Endothelial cell of umbilical vein (primary cell): ENCODE measurements at regions not wholly inside any gene's neighbourhood (a gene's known extent, or its start where the extent isn't known, plus 50 kb on each side); places are given as distances from the start of the nearest gene placed in this dataset.

Experiments
- BruUV-seq: library from RNA; stranded (reverse); fragments of 400-500 nt; replicated peaks from 2 replicates; lab custom pipeline; 2021; lab: Mats Ljungman, UMichigan
- CTCF ChIA-PET: fragments of 300-600, 350-600 bp; sonication (Branson Sonifier 250); formaldehyde crosslinking; loops from one replicate; lab custom pipeline; 2021; ENCODE audit warnings: antibody characterized with exemption, inconsistent platforms; lab: Charles Lee
- POLR2A ChIA-PET: fragments of 300-600, 350-600 bp; sonication (Branson Sonifier 250); formaldehyde crosslinking; loops from one replicate; lab custom pipeline; 2021; ENCODE audit warnings: antibody characterized with exemption, inconsistent platforms; lab: Charles Lee
- DNase-seq: peaks from one replicate; pipeline ENCODE4 v3.0.0-alpha.2; 2011; ENCODE audit warnings: low read depth, low spot score
- FAIRE-seq: peaks from 2 replicates; lab custom pipeline; 2011; peaks lifted over from hg19 to GRCh38; lab: Jason Lieb, UNC
- H2AFZ ChIP-seq: 2 replicates; pipeline ENCODE4 v1.6.0; 2012; ENCODE audit warnings: low read depth, low read length, control low read depth, inconsistent platforms
- H3K27ac ChIP-seq: 2 replicates; pipeline ENCODE4 v1.5.1; 2011; ENCODE audit warnings: low read depth, mild to moderate bottlenecking, control low read depth, low read length, moderate library complexity; ENCODE audit not compliant: insufficient read depth
- H3K27me3 ChIP-seq, 2 experiments: 2 replicates each; pipeline versions ENCODE4 v1.6.0 to v1.6.1; 2011; ENCODE audit warnings: low read length in 2 of 2, mixed read lengths in 1 of 2; ENCODE audit not compliant: control insufficient read depth in 2 of 2, insufficient read depth in 2 of 2
- H3K36me3 ChIP-seq, 2 experiments: 2 replicates in 1 of 2; 3 replicates in 1 of 2; pipeline ENCODE4 v1.5.1; 2011; ENCODE audit warnings: low read length in 2 of 2, mild to moderate bottlenecking in 1 of 2, moderate library complexity in 1 of 2; ENCODE audit not compliant: control insufficient read depth in 2 of 2, insufficient read depth in 2 of 2; ENCODE audit errors: extremely low read depth in 1 of 2
- H3K4me1 ChIP-seq: 3 replicates; pipeline ENCODE4 v1.5.1; 2011; ENCODE audit warnings: mild to moderate bottlenecking, low read length; ENCODE audit not compliant: control insufficient read depth, insufficient read depth; ENCODE audit errors: extremely low read depth
- H3K4me2 ChIP-seq: 2 replicates; pipeline ENCODE4 v1.6.1; 2011; ENCODE audit warnings: low read length, control low read depth, mixed read lengths; ENCODE audit not compliant: insufficient read depth
- H3K4me3 ChIP-seq, 3 experiments: fragments of 200-600 bp in 1 of 3; sonication (generic), shearing (Covaris generic) in 1 of 3; replicated peaks in 1 of 3; 2 replicates each; pipeline ENCODE4 v1.5.1; 2011 to 2016; ENCODE audit warnings: control low read depth in 3 of 3, low read length in 3 of 3, mild to moderate bottlenecking in 2 of 3, inconsistent platforms in 1 of 3, low read depth in 1 of 3, moderate library complexity in 1 of 3; ENCODE audit not compliant: insufficient read depth in 1 of 3
- H3K79me2 ChIP-seq: 2 replicates; pipeline ENCODE4 v1.6.0; 2012; ENCODE audit warnings: low read length, inconsistent platforms; ENCODE audit not compliant: control insufficient read depth, insufficient read depth
- H3K9ac ChIP-seq: replicated peaks from 2 replicates; pipeline ENCODE3; 2011; ENCODE audit warnings: low read length, control low read depth; ENCODE audit not compliant: insufficient read depth; ENCODE audit errors: extremely low read depth
- H3K9me1 ChIP-seq: replicated peaks from 3 replicates; pipeline ENCODE4 v1.6.0; 2011; ENCODE audit warnings: mild to moderate bottlenecking, low read length; ENCODE audit not compliant: control insufficient read depth, insufficient read depth; ENCODE audit errors: extremely low read depth
- H3K9me3 ChIP-seq: replicated peaks from 2 replicates; pipeline ENCODE4 v1.5.1; 2012; ENCODE audit warnings: low read length, inconsistent platforms; ENCODE audit not compliant: control insufficient read depth, insufficient read depth
- H4K20me1 ChIP-seq: replicated peaks from 2 replicates; pipeline ENCODE3; 2011; ENCODE audit warnings: mild to moderate bottlenecking, low read length; ENCODE audit not compliant: control insufficient read depth, insufficient read depth; ENCODE audit errors: extremely low read depth
- EZH2 ChIP-seq: IDR thresholded peaks from 2 replicates; pipeline ENCODE4 v1.6.1; 2012; ENCODE audit warnings: borderline replicate concordance, low read depth, mild to moderate bottlenecking, moderate library complexity, low read length, inconsistent platforms; ENCODE audit not compliant: severe bottlenecking
- dilution Hi-C: fragments of 300-500 bp; cut with MboI; formaldehyde crosslinking; loops from one replicate; pipeline ENCODE4 v1.15.0; 2019; ENCODE audit warnings: low sequenced_read_pairs; ENCODE audit not compliant: extremely low pct_ligation_motif_present
- intact Hi-C: fragments of 100-400 bp; cut with micrococcal nuclease; formaldehyde crosslinking; loops from one replicate; pipeline ENCODE4 v1.10.0; 2022
- TF ChIP-seq, protein P1 (sequence below), 2 donors: IDR thresholded peaks; 1 replicate in 1 of 2; 2 replicates in 1 of 2; pipeline ENCODE4 v1.5.1; 2011; ENCODE audit warnings: low read length in 2 of 2, mild to moderate bottlenecking in 2 of 2, moderate library complexity in 2 of 2, control low read depth in 1 of 2, inconsistent platforms in 1 of 2, low read depth in 1 of 2; ENCODE audit not compliant: insufficient read depth in 1 of 2; ENCODE audit errors: extremely low read depth in 1 of 2

DNA sequence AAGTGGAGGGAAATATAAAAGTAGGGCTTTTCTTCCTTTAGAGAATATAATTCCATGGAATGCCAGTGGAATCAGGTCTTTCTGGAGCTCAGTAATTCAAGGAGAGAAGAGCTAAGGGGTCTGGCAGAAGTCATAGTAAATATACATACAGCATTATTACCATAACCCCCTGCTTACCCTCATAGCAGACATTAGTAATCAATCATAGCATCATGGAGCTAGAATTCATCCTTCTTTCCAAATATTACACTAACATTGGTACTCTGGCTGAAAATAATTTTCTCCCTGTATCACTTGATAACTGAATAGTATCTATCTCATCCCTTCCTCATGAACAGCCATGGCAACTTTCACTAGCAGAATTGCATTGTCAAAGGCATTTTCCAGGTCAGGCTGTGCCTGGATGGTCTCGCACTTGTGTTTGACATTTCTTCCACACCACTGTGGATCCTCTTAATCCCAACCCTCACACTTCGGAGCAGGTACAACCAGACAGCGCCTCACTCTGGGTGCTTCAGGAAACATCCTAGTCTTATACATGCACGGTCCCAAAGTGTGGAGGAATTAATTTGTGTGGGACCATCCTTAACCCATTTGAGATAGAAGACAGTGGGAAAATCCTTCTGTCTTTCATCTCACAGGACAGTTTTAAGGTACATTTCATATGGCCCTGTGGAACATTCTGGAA, 84.2 kb upstream of the SEC11C start:
- Histone ChIP-seq H3K36me3 (no peaks in the 10 kb centered on the region), H3K9me1 (no peaks in the 10 kb centered on the region), H3K27me3 (peaks cover 0 to 2% of the 10 kb centered on the region in 2 experiments), H3K9ac (no peak overlapping the region), H3K4me3 (no peak overlapping the region), H3K4me2 (no peak overlapping the region), H2AFZ (no peak overlapping the region), H3K4me1 (no peaks in the 10 kb centered on the region), H3K79me2 (no peaks in the 10 kb centered on the region), H3K9me3 (no peaks in the 10 kb centered on the region), H3K27ac (no peak overlapping the region), H4K20me1 (no peaks in the 10 kb centered on the region)
- ChIA-PET POLR2A (no interaction called here), CTCF (interaction anchor here (0.7 to 1.1 kb wide), 6 partner anchors 15 to 291 kb away, joined by 3 to 13 read pairs (median 6); no protein-coding TSS in a partner anchor)
- FAIRE-seq, result no peak
- BruUV-seq, result no TSS peak
- dilution Hi-C loops, result loop anchor here (25.0 kb wide), 1 partner anchor 268 kb away; no protein-coding TSS in a partner anchor
- TF ChIP-seq, protein P1, sequence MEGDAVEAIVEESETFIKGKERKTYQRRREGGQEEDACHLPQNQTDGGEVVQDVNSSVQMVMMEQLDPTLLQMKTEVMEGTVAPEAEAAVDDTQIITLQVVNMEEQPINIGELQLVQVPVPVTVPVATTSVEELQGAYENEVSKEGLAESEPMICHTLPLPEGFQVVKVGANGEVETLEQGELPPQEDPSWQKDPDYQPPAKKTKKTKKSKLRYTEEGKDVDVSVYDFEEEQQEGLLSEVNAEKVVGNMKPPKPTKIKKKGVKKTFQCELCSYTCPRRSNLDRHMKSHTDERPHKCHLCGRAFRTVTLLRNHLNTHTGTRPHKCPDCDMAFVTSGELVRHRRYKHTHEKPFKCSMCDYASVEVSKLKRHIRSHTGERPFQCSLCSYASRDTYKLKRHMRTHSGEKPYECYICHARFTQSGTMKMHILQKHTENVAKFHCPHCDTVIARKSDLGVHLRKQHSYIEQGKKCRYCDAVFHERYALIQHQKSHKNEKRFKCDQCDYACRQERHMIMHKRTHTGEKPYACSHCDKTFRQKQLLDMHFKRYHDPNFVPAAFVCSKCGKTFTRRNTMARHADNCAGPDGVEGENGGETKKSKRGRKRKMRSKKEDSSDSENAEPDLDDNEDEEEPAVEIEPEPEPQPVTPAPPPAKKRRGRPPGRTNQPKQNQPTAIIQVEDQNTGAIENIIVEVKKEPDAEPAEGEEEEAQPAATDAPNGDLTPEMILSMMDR (IDR thresholded peaks at IDR 0.05; ENCODE audit: extremely low read depth in 1 of 2, insufficient read depth in 1 of 2, low read depth in 1 of 2, low read length in 2 of 2), result peak in 1 of 2 donors; percentile 14
- TF ChIP-seq EZH2, result no peak
- DNase-seq, result no peak
- intact Hi-C loops, result loop anchor here (2.0 kb wide), 1 partner anchor 191 kb away; the partner anchor contains the start of gene ZNF532
